ENCODE measurements at regions not wholly inside any gene's neighbourhood (a gene's known extent, or its start where the extent isn't known, plus 50 kb on each side); places are given as distances from the start of the nearest gene placed in this dataset.

DNA sequence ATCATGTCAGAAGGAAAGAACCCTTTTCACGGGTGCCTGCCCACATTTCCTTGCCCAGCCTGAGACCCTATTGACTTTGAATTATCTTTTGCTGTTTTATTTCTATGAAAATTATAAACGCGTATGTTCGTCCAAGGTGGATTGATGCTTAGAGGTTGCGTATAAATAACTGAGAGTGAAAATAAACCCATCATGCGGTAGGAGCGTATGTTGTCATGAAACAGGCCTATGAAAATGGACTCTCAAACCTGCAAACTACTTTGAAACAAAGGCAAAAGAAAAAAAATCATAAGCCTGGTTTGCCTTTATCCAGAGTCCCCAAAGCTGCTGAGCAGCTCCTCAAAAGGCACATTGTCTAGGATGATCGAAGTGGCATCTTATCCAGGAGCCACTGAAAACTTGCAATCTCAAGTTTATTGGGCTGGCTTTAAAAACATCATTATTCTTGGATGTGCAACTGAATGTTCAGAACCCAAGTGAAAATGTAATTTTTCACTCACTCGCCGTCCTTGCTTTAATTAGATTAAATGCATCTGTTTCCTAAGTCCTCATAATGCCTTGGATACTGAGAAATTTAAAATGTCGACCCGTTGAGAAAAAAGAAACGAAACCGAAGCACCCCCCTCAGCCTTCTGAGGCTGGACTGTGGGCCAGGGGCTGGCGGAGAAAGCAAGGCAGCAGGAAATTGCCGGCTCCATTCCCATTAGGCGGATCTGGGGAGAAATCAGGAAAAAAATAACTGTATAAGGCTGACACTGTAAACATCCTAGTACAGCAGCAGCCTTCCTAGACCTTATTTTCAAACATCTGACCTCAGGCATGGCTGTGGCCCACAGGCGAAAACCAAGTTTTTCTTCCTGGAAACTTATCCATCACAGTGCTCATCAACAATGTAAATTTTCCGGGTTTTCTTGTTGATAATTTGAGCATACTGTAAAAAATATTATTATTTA is 82.9 kb upstream of the PPARA start:
- DNase-seq = no peak

DNA sequence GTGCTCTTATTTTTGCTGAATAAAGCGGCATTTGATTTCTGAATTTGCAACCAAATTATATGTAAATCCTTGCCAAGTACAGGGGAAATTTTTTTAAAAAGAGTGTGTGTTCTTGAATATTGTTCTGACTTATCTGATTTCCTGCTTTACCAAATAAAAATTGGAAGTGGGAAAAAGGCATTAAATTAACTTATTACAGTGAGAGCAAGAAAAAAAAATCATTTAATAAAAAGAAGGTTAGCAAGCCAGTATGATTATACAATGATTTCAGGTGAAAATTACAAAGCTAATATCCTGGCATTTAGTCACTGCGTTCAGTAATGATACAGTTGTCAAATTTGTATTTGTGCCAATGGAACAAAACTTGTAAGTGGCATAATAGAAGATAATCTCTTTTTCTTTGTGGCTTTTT is 82.1 kb upstream of the PPARA start:
- no peak for DNase-seq

DNA sequence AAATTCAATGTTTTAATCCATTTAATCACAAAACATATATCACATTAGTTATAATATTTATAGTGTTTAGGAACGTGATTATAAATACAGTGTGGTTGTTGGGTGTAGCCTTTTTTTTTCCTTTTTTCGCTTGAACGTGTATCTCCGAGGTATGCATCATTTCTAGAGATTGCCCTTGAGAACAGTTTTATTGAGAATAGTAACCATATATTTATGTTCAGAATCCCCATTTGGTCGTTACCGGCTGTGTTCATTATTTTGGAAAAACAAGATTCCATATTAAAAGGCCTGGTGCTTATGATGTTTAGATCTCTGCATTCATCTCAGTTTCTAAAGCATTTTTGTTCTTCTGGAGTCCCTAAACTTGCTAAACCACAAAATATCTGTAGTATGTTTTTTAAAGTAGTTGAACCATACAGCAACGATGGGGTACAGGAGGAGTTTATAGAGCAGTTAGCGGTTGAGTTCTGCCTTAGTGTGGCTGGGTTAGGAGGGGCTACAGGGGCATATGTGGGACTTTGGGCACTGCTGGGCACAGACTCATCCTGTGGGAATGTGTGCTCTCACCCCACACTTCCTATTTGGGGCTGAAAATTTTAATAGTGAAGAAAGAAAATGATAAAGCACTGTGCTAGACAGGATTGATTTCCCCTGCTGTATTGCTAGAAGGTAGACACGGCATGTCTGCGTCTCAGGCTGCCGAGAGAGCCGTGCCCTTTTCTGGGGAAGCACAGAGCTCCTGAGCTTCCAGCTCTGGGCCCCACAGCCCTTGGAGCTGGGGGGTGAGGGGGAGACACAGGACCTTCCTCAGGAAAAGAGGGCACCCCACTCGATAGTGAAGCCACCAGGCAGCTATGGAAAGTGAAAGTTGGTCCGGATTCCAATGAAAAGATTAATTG is 81.5 kb upstream of the PPARA start:
- no peak for DNase-seq

DNA sequence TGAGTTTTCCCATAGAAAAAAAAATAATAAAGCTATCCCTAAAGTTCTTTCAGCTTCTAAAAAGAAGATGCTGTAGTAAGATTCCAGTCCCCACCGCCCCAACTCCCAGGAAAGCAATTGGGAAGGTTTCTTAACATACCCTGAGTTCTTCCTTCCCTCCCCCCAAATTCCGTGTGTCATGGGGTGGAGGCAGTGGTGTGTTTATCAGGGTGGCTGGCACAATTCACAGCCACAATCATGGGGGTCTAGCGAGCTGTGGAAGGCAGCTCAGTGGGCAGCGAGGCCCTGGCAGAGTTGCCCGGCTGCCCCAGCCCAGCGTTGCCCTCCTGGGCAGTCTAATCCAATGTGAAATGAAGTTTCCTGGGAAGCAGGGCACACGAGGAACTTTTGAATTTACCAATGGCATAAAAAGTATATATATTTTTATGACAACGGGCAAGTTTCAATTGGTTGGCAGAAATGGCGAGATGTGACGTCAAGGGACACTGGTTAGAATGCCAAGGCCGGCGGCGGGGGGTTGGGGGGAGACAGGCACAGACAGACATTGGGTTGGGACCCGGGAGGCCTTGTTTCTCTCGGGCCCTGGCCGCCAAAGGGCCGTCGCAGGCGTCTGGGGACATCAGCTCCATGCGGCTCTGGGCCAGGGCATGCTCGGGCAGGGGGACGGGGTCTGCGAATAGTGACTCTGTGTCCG is 80.7 kb upstream of the PPARA start:
- peak; percentile 95 for DNase-seq

DNA sequence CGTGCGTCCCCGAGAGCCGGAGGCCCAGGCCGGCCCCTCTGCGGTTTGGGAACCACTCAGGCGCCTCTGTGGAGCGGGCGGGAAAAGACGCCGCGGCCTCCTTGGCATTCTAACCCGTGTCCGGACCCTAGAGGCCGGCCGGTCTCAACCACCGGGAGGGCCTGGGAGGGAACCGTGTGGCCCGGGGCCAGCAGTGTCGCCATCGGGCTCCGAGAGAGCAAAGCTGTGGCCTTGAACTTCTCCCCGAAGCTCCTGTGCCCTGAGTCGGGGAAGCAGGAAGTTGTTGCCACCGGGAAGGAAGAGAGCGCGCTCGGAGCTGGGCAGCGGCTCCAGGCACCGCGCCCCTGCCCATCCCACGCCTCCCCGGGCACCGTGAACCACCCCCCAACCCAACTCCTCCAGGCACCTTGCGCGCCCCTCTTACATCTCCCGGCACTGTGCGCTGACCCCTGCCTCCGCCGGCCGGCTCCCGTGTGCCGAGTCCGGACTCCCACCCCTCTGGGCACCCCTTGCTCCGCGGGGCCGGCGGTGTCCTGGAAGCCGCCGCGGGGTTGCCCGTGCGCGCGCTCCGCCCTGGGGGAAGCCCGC is 80.0 kb upstream of the PPARA start:
- no peak for DNase-seq

DNA sequence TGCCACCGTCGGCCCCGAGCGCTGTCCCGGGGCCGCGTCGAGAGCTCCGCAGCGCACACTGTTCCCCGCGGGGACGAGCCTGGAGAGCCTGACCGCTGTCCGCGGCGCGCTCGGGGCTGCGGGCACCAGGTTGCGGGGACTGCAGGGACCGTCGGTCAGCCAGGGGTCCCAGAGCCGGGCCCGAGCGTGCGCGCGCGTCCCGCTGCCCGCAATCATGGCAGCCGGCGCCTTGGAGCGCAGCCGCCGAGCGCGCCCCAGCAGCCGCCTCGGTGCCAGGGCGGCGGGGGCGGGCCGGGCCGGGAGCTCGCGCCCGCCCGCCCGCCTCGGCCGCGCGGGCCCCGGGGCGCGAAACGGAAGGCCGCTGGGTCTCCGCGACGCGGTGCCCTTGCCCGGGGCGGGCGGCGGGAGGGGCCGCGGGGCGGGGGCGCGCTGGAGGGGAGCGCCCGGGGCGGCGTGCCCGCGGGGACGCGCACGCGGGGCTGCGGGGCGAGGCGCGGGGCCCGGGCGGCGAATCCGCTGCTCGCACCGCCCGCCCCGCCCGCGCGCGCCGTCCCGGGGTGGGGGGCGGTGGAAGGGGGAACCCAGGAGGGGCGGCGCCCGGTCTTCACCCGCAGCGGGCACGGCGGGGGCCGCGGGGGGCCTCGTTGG is 79.4 kb upstream of the PPARA start:
- peak; percentile 72 for DNase-seq

DNA sequence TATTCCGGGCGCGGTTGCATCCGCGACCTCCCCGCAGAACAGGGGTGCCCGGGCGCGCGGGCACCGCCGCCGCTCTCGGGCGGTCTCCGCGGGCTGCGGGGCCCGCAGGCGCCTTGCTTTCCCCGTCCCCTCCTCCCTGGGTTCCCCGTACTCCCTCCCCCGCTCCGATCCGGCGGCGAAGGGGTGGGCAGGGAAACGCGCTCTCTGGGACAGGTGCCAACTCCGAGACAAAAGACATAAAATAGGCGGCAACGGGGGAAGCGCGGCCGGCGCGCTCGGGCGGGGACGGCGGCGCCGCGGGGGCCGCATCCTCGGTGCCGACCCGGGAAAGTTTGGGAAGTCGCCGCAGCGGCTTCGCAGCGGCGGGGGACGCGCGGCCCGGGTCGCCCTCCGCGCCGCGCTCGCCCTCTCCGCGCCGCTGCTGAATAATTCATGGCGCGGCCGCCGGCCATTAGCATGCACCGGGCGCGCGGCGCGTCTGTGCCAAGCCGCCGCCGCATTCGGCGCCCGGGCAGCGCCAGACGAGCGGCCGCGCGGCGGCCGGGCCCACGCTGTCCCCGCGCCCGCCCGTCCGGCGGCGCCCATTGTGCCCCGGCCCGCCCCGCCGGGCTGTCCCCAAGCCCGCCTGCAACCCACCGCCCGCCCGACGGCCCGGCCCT is 78.7 kb upstream of the PPARA start:
- peak; percentile 72 for DNase-seq

DNA sequence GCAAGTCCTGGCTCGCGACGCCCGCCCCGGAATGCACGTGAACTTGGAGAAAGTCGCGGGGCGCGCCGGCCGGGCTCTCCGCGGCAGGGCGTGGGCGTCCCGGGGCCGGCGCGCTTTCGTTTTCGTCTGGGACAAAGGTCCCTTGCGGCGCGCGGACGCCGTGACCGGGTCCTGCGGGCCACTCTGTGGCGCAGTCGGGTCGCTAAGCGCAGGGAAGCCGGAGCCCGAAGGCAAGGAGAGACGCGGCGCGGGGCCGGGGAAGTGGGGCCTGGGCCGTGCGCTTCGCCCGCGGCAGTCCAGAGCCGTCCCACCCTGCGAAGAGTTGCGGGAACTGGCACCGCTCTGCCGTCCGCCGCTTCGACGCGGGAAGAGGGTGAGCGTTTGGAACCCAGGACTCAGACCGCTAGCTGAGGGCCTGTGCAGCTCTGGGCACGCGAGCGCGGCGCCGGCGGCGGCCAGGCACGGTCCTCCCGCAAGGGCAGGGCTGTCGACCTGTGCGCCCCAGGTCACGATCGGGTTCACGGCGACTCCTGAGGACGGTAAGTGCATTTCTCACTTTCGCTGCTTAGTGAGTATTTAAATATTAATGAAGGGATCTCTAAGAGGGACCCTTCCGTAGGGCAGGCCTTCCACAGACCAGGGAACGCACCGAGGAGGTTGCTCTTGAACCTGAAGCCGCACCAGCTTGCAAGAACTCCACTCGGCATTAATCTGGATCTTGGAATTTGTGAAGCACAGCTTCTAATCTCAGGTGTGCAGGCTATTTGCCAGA is 78.0 kb upstream of the PPARA start:
- DNase-seq = no peak

DNA sequence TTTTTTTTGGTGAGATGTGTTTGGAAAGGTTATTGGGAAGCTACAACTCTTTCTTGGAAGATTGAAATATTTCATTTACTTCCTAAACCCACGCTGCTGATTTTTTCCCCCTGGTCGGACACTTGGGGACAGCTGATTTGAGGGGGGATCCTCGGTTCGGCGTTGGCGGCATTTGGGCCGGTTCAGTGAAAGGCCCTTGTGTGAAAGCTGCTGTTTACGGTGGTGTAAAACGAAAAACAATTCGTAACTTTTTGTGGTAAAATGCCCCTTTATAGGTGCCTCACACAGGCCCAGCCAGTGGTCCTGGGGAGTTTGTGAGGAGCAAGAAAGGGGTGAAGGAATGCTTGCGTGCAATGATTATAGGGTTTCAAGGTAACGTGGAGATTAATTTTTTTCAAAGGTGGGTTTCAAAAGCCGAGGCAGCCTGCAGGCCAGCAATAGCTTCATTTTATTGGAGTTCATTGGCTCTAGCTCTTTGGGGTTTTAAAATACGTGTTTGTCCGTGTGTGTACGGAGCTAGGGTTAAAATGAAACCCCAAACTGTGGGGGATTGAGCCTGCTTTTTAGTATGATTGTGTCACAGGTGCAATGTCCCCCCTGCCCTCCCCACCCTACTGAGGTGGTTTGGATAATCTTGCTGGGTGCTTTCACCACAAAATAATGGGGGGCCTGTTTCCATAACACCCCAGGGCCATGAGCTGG is 77.2 kb upstream of the PPARA start:
- DNase-seq = no peak

DNA sequence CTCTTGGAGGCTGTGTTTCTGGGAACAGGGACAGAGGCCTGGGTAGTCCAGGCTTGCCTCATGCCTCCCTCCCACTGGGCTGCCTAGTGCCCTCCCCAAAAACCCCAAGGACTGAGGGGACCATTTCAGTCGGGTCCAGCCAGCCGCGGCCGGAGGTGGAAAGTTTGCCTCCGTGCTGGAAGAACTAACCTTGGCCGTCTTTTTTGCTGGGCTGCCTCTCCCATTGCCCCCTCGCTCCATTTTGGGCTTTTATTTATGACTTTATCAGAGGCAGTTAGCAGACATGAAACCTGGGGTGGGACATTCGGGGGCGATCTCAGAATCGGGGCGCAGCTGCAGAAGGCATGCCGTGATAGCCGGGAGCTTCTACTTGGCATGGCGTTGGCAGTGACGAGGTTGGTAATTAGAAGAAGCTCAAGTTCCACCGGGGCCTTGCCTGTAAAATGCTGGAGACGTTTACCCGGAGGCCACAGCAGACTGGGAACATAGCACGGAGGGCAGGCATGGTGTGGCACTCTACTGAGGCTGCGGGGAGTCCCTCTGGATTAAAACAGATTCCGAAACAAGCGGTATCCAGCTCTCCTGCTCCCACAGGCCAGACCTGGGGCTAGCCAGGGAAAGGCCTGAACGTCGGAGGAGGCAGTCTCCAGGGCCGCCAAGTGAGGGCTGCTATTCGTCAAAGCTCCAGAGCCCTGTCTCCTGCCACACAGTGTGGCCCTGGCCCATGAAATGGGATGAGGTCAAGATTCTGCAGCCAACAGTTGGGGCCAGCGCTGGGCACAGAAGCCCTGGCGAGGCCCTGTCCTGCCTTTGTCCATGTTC is 76.4 kb upstream of the PPARA start:
- DNase-seq = no peak

DNA sequence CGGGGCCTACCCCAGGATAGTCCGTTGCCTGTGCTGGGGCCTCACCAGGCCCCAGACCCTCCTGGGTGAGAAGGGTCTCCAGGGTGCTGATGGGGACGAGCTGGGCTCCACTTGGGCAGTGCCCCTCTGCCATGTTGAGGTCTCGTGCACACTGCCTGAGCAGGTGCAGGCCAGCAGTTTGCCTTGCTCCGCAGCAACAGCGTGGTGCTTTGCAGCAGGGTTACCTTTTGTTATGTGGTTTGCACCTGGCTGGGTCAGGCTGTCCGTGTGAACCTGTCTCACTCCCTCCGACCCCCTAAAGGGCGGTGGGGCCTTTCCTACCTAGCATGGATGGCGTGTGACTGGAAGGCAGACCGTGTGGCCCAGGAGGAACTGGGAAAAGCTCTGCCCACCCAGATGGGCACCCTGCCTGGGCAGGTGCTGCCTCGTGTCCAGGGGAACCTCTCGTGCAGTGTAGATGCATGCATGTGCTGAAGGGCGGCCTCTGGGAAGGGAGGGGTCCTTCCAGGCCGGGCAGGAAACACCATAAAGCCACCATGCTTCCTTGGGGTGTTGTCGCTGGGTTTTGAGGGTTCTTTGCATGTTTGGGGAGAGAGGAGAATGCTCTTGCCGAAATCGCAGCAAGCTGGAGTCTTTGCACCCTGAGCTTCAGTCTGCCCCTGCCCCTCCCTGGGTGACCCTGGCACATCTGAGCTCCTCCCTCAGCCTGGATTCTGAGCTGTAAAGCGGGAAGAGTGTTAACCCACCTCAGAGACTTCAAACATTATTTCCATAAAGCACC is 75.4 kb upstream of the PPARA start:
- DNase-seq = no peak

DNA sequence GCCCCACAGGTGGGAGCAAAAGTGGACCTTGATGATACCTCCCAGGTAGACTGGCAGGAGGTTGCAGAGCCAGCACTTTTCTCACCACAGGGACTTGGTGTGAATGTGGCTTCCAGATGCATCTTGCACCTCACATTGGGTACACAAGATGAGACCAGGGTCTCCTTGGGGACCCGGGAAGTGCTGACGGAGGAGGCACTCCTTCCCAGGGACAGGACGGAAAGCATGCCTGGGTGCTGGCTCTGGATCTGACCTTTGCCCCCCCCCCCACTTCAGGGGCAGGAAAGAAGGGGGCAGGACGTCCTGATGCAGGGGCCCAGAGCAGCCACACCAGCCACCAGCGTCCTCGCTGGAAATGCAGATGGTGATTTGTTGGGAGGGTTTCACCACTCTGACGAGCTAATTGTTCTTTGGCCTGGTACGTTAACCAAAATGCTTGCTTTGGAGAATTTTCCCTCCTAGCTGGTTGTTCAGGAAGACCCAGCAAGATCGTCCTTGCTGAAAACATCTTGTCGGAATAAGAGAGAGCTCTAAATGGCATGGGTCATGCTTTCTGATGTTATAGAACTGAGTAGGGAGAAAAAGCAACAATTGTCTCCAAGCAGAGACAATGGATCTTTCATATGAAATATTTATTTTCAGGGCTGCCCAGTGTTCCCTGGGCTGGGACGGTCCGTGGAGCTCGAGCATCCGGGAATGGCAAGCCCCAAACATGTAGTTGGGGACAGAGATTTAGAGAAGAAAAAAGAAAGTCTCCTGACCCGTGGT is 74.4 kb upstream of the PPARA start:
- DNase-seq = no peak

DNA sequence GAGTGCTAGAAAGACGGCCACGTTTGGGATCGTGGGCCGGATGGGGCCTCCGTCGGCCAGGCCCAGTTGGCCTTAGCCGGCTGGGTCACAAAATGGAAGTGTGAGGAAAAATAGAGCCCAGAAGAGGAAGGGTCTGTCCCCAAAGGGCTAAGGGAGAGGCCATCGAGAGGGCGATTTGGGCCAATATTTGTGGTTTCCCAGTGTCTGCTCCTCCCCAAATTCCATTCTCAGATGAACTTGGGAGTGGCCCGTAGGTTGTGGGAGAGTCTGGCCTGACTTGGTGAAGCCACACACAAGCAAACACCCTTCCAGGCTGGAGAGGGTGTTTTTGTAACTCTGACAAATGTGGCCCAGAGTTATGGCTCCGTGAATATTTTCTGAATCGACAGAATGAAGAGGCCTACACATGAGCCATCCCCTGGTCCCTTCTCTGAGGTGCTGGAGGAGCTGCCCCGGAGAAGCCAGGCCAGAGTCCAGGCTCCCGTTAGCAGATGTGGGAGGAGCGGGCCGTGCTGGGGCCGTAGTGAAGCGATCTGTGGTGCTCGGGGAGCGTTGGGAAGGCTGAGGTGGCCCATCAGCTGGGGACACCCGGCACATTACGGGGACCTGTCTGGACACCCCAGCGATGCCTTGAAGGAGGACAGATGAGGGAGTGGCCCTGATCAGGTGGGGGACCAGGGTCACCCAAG is 73.5 kb upstream of the PPARA start:
- DNase-seq = no peak

DNA sequence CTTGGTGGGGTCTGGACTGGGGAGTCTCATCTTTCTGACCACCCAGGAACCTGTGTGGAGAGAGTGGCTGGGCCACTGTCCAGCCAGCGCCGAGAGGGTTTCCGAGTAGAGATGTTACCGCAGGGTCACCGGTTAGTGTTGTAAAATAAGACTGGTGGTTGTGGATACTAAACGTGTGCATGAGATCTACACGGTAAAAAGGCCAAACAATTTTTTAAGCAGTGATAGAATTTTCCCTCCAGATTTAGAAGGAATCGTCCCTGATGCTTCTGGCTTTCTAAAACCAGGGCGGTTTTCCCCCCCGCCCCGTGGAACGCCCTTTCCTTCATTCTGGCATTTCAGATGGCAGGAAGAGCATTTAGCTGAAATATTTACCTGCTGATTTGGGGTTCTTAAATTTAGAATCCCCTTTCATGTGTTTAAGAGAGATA is 72.6 kb upstream of the PPARA start:
- DNase-seq = no peak

DNA sequence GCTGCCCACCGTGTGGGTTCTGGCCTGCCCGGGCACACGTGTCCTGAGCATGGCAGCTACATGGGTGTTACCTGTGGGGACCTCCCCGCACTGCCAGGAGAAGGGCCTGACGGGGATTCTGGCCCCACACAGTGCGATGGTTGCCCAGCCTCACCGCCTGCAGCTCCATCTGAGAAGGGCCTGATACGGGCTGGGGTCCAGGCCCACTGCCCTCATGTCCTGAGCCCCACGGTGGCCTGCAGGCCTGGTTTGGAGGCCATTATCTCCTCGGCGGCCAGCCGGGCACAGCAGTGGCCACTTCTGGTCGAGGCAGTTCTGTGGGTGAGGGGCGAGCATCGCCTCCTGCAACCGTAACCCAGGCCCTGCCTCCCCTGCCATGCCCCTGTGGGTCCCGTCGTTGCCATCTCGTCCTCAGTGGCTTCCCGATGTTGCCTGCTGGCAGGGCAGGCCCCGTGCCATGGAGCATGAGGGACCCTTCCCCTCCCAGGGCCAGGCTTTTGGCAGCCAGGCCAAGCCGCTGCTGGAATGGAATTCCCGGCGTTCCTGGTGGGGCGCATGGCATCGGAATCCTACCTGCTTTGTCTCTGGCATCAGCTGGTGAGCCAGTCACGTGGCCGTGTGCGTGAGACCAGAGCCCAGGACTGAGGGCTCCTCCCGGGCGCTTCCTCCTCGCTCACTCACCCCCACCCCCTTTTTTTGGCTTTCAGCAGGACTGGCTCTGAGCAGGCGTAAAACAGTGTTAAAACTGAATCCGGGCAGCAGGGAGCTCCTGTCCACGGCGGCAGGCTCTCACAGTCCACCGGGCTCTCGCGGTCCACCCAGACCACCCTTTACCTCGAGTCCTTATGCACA is 71.9 kb upstream of the PPARA start:
- peak; percentile 78 for DNase-seq
